Stimulated activated CD8-positive, alpha-beta memory T cell treated with anti-CD3 and anti-CD28 coated beads, Interleukin-15, amount 100 ng/mL, for 48 hours (primary cell): ENCODE measurements at regions not wholly inside any gene's neighbourhood (a gene's known extent, or its start where the extent isn't known, plus 50 kb on each side); places are given as distances from the start of the nearest gene placed in this dataset.
"Not testable (repeated sequence)": the region's sequence is repeated elsewhere in the genome, so short reads cannot be mapped to it uniquely, and the experiment has no call there.

Experiments used
- DNase-seq, 2 donors: peaks; one replicate each; pipeline ENCODE4 v3.0.0-alpha.2; 2020; ENCODE audit warnings: low read depth in 2 of 2

- peak; percentile 28 to 34 for DNase-seq
These were observed 180.4 kb upstream of the B3GAT1 start for GRCh38 chr11:134592391-134592990.

GRCh38 chr11:134591338-134591737, 179.3 kb upstream of the B3GAT1 start:
- no peak for DNase-seq

- DNase-seq, result no peak
These were observed 177.1 kb upstream of the B3GAT1 start for GRCh38 chr11:134589129-134589528.

GRCh38 chr11:134588460-134589110, 176.5 kb upstream of the B3GAT1 start:
- not testable (repeated sequence) for DNase-seq

- DNase-seq, result no peak
These were observed 175.3 kb upstream of the B3GAT1 start for GRCh38 chr11:134587345-134587744.

- no peak for DNase-seq
These were observed 174.7 kb upstream of the B3GAT1 start for GRCh38 chr11:134586726-134587125.

- no peak for DNase-seq
These were observed 173.9 kb upstream of the B3GAT1 start for GRCh38 chr11:134585666-134586610.

- no peak for DNase-seq
These were observed 172.8 kb upstream of the B3GAT1 start for GRCh38 chr11:134584706-134585445.

GRCh38 chr11:134584001-134584561, 172.0 kb upstream of the B3GAT1 start:
- DNase-seq, result no peak

GRCh38 chr11:134583397-134583990, 171.5 kb upstream of the B3GAT1 start:
- DNase-seq, result no peak

- no peak for DNase-seq
These were observed 170.7 kb upstream of the B3GAT1 start for GRCh38 chr11:134582770-134583095.

- no peak for DNase-seq
These were observed 170.1 kb upstream of the B3GAT1 start for GRCh38 chr11:134581966-134582769.

- no peak for DNase-seq
These were observed 169.1 kb upstream of the B3GAT1 start for GRCh38 chr11:134581121-134581626.

- DNase-seq, result no peak
These were observed 168.6 kb upstream of the B3GAT1 start for GRCh38 chr11:134580610-134580975.

GRCh38 chr11:134579724-134580609, 167.9 kb upstream of the B3GAT1 start:
- DNase-seq, result no peak

- no peak for DNase-seq
These were observed 167.0 kb upstream of the B3GAT1 start for GRCh38 chr11:134578807-134579723.

- no peak for DNase-seq
These were observed 165.8 kb upstream of the B3GAT1 start for GRCh38 chr11:134577751-134578395.

- DNase-seq, result no peak
These were observed 164.7 kb upstream of the B3GAT1 start for GRCh38 chr11:134576721-134577171.
